AG20443 (cell line): ENCODE measurements at regions not wholly inside any gene's neighbourhood (a gene's known extent, or its start where the extent isn't known, plus 50 kb on each side); places are given as distances from the start of the nearest gene placed in this dataset.

Experiments
- DNase-seq: peaks from one replicate; pipeline ENCODE4 v3.0.0; 2012; ENCODE audit warnings: low spot score, mixed read lengths

DNA sequence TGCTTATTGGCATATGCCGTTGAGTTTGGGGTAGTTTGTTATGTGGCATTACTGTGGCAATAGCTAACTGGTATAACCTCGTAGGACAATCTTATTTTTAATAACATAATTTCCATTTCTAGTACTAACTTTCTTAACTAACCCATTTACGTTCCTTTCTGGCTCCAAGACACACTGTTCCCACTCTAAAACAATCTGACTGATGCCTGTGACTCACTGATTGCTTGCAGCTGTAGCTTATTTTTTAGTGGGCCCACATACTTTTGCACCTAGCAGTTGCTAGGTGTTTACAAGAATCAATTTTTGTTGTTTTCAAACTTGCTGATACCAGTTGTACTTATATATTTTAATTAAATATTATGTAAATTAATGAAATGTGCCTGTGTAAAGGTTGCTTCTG, 52.2 kb downstream of the FAT3 start:
- peak; percentile 29 for DNase-seq

DNA sequence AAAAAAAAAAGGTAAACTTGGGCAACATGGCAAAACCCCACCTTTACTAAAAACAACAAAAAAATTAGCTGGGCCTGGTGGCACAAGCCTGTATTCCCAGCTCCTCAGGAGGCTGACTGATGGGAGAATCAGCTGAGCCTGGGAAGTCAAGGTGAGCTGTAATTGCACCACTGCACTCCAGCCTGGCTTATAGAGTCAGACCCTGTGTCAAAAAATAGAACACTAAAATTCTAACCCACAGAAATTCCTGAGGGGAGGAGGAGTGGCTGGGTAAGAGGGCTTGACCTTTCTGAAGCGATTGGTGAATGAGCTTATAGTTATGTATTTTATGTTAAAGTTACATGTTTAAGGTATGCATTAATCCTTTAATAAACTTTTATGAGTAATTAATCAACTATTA, 53.3 kb downstream of the FAT3 start:
- no peak for DNase-seq

- DNase-seq = no peak
These were observed 54.3 kb downstream of the FAT3 start for GRCh38 chr11:92278791-92279433.

- no peak for DNase-seq
These were observed 59.5 kb downstream of the FAT3 start for GRCh38 chr11:92284107-92284506.

DNA sequence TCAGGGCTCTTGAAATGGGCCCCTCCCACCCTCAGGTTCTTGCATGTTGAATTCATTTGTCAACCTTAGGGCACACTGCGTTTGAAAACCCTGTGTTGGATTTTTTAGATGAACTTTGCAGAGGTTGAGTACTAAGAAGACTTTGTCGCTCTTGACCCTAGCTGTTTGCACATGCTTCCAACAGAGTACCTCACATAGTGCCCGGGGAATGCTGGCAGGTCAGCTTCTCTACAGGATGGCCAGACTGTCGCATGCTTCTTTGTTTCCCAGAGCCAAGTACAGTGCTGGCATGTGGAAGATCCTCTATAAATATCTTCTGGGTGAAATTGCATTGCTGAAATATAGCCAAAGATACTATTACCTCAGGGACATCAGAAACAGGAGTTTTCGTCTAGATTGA, 59.9 kb downstream of the FAT3 start:
- DNase-seq = no peak

GRCh38 chr11:92285776-92286175, 61.2 kb downstream of the FAT3 start:
- DNase-seq = no peak

DNA sequence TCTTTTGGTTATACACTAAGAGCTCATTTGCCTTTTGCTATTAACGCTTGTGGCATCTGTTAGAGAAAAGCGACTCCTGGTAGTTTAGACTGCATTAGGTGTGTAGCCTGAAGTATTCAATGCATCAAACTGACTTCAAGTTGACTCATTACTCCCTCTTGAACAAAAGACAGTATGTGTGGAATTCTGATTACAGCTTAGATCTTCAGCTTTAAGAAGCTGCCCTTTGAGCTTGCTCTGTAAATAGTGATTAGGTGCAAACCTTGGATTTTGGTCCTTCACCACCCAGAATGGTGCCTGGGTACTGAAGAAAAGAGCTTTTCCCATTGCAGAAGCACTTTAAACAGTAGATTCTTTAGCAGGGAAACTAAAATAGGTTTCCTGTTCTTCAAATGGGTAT, 62.1 kb downstream of the FAT3 start:
- no peak for DNase-seq

- DNase-seq = no peak
These were observed 70.8 kb downstream of the FAT3 start for GRCh38 chr11:92295175-92296137.

- DNase-seq = no peak
These were observed 71.5 kb downstream of the FAT3 start for GRCh38 chr11:92296138-92296515.

DNA sequence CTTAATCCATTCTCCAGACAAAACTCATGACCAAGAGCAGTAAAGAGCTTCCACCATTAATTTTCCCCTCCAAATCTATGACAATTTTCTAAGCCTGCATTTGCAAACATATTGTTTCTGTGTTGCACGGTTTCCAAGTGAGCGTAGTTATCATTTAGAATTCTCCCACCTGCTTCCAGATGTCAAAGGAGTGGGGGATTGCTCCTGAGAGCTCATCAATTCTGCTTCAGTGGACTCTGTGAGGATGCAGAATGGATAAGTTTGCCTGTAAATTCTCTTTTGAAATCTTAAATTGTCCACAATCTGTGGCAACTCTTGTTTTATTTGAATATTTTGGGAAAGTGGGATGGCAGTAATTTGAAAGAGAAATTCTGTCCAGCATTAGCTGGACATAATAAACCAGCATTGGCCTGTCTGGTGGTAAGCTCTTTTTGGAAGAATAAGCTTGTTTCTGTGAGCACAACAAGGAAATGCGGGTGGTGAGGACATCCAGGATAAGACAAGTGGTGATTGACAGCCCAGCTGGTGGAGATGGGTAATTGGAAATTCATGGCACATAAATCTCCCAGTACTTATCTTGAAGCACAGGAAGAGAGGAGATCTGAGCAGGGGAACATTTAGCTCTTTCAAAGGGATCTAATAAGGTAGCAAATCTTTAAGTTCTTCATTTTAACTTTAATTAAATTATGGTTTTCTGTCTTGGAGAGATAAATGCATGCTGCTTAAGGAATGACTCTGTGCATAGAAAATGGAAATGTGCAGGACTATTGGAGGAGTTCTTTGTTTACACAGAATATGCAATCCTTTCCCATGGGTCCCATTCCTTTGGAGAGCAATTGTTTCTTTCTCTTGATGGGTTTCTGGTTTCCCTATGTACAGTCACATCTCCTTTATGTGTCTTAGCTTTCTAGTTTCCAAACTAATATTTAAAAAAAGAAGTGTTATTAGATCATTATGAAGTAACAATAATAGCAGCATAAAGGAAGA, 73.2 kb downstream of the FAT3 start:
- no peak for DNase-seq

GRCh38 chr11:92300876-92301275, 76.3 kb downstream of the FAT3 start:
- DNase-seq = no peak

GRCh38 chr11:92302770-92303169, 78.2 kb downstream of the FAT3 start:
- no peak for DNase-seq

GRCh38 chr11:92304271-92304670, 79.7 kb downstream of the FAT3 start:
- no peak for DNase-seq

DNA sequence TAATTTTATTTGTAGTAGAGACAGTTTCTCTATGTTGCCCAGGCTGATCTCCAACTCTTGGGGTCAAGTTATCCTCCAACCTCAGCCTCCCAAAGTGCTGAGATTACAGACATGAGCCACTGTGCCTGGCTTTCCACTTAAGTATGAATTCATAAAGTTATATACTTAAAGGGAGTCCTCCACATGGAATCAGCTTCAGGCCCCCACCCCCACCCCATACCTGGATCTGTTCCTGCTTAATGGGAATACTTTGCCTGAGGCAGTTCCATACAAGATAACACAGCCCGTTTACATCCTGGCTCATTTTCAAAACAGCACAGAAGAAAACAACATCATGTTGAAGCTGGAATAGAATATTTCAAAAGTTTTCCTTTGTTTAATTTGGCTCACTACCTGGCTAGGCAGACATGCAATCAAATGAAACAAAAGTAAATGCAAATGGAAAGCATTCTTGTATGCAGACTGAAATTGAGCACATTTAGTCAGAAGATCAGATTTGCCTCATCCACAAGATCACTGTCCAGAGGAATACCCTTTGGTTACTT, 82.4 kb downstream of the FAT3 start:
- no peak for DNase-seq

- no peak for DNase-seq
These were observed 83.7 kb downstream of the FAT3 start for GRCh38 chr11:92308366-92308765.

DNA sequence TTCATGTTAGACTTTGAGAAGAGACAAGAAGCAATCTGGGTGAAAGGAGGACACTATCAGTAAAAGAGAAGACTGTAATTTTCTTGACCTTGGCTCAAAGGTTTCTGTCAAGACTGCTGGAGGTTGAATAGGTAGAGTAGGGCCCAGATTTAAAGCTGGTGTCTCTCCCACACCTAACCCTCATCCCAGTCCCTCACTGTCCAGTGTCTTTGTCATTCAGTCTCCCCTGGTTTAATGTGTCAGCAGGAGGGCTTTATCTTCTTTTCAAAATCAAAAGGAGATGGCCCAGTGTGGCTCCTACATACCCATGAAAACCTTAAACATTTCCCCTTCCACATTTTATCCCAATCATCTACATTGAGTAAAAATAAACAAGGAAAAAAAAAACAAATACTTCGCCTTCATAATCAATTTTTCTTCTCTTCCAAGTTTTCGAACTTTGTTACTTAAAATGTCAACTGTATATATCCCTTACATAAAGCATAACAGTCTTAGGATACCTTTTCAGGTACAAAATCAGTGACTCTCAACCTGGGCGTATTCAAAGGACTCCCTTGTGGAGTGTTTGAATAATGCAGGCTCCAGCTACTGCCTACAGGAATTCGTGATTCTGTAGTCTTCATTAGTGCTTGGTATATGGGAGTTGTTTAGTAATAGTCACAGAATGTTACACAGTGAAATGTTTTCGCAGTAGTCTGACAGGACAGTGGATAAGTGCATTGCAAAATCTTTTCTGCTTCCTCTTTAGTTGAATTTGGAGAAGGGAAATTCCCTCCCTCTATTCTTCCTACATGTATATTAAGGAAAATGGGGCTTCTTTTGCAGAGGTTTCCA, 87.2 kb downstream of the FAT3 start:
- no peak for DNase-seq

GRCh38 chr11:92313784-92314183, 89.2 kb downstream of the FAT3 start:
- no peak for DNase-seq

DNA sequence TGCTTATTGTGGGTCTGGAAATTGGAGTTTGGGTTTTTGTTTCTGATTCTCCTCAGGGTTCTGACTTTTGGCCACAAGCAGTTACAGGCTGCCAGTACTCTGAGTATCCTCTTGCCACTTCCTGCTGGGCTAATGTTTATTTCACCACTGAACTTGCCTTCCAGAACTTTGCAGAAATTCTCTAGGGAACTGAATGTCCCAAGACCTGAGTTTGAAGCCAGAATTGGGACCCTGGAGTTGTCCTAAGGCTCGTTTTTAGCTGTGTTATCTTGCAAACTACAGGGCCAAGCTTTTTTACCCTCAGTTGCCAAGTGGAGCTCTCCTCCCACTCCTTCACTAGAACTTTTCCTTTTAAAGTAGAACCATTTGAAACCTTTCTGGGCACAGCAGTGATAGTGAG, 89.9 kb downstream of the FAT3 start:
- DNase-seq = no peak

GRCh38 chr11:92316106-92316809, 91.6 kb downstream of the FAT3 start:
- no peak for DNase-seq

DNA sequence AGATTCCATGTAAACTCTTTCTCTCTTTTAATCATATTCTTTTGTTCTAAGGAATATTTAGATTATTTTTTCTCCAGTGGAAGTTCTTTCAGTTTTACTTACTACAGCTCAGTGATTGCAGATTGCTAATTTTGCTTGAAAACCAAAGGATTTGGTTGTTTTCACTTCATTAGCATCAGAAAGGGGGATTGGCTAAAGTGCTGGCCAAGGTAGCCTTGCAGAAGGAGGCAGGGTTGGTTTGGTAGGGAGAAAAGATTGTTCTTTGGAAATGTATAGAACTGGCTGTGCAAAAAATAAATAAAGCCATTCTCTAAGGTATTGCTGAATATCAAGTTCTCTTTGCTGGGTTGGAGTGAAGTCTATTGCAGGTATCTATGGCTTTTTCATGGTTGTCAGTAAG, 92.6 kb downstream of the FAT3 start:
- DNase-seq = no peak
